GM12878 (cell line): ENCODE measurements at regions not wholly inside any gene's neighbourhood (a gene's known extent, or its start where the extent isn't known, plus 50 kb on each side); places are given as distances from the start of the nearest gene placed in this dataset.
A peak's percentile ranks its signal among the peaks of the same experiment; 100 is the strongest.

Experiments used
- ASH2L ChIP-seq: fragments of 300-600, 200-600 bp; sonication (generic); IDR thresholded peaks from 2 replicates; pipeline ENCODE4 v1.6.1; 2017; ENCODE audit warnings: low read depth, mild to moderate bottlenecking, borderline replicate concordance
- BHLHE40 ChIP-seq, 2 experiments: fragments of 450-650 bp in 1 of 2; IDR thresholded peaks; 2 replicates each; pipeline ENCODE4 v1.6.1; 2011 to 2017; ENCODE audit warnings: low read depth in 2 of 2, borderline replicate concordance in 1 of 2, improper control_type of control experiment in 1 of 2, low read length in 1 of 2, mild to moderate bottlenecking in 1 of 2
- BRCA1 ChIP-seq: IDR thresholded peaks from 2 replicates; pipeline ENCODE4 v1.6.1; 2011; ENCODE audit warnings: low read depth, low read length, improper control_type of control experiment
- CBFB ChIP-seq: IDR thresholded peaks from 2 replicates; pipeline ENCODE4 v1.6.1; 2016; ENCODE audit warnings: antibody characterized with exemption, low read depth
- CREB1 ChIP-seq: IDR thresholded peaks from 2 replicates; pipeline ENCODE4 v1.6.1; 2012; ENCODE audit warnings: low read depth, mild to moderate bottlenecking, inconsistent platforms
- EP300 ChIP-seq, 2 experiments: fragments of 150-350 bp in 1 of 2; IDR thresholded peaks; 2 replicates each; pipeline ENCODE4 v1.6.1; 2011 to 2012; ENCODE audit warnings: low read depth in 2 of 2, low read length in 2 of 2, borderline replicate concordance in 1 of 2, improper control_type of control experiment in 1 of 2, inconsistent platforms in 1 of 2; ENCODE audit not compliant: control insufficient read depth in 1 of 2
- HDAC6 ChIP-seq: fragments of 200-600 bp; sonication (generic); IDR thresholded peaks from one replicate; pipeline ENCODE4 v1.8.0; 2017; ENCODE audit warnings: antibody characterized with exemption; ENCODE audit not compliant: unreplicated experiment
- IKZF1 ChIP-seq: fragments of 450-650 bp; conservative IDR thresholded peaks from 2 replicates; pipeline ENCODE4 v1.6.1; 2017; ENCODE audit warnings: antibody characterized with exemption, mild to moderate bottlenecking
- KDM1A ChIP-seq: fragments of 200-600 bp; sonication (generic); IDR thresholded peaks from 2 replicates; pipeline ENCODE4 v1.6.1; 2016; ENCODE audit warnings: borderline replicate concordance
- NFYA ChIP-seq: IDR thresholded peaks from 2 replicates; pipeline ENCODE4 v1.6.1; 2011; ENCODE audit warnings: low read depth, mild to moderate bottlenecking, low read length, improper control_type of control experiment, borderline replicate concordance
- SIN3A ChIP-seq: IDR thresholded peaks from 2 replicates; pipeline ENCODE4 v1.6.1; 2012; ENCODE audit warnings: low read depth, low read length, improper control_type of control experiment
- SMC3 ChIP-seq: IDR thresholded peaks from 2 replicates; pipeline ENCODE4 v1.6.1; 2011; ENCODE audit warnings: low read length, improper control_type of control experiment, borderline replicate concordance
- SP1 ChIP-seq: IDR thresholded peaks from one replicate; pipeline ENCODE4 v1.6.1; 2011; ENCODE audit warnings: low read depth, low read length
- SPI1 ChIP-seq: IDR thresholded peaks from 2 replicates; pipeline ENCODE4 v1.6.1; 2011; ENCODE audit warnings: low read depth, mild to moderate bottlenecking, low read length, moderate library complexity, borderline replicate concordance; ENCODE audit not compliant: insufficient read depth
- ZBED1 ChIP-seq: IDR thresholded peaks from 2 replicates; pipeline ENCODE4 v1.6.1; 2016; ENCODE audit warnings: borderline replicate concordance
- ZNF622 ChIP-seq: fragments of 450-650 bp; IDR thresholded peaks from 2 replicates; pipeline ENCODE4 v1.6.1; 2017; ENCODE audit warnings: mild to moderate bottlenecking, inconsistent platforms
- TF ChIP-seq, protein P1 (sequence below): fragments of 450-650 bp; IDR thresholded peaks from 2 replicates; pipeline ENCODE4 v1.6.1; 2018; ENCODE audit warnings: mild to moderate bottlenecking, low read depth, moderate library complexity; ENCODE audit not compliant: partially characterized antibody
- TF ChIP-seq, protein P2 (sequence below): IDR thresholded peaks from 2 replicates; pipeline ENCODE4 v1.6.1; 2012; ENCODE audit warnings: low read length, inconsistent platforms
- TF ChIP-seq, protein P3 (sequence below): fragments of 450-650 bp; IDR thresholded peaks from 2 replicates; pipeline ENCODE4 v1.6.1; 2017; ENCODE audit warnings: mild to moderate bottlenecking, low read depth, inconsistent platforms; ENCODE audit not compliant: poor library complexity, severe bottlenecking
- TF ChIP-seq, protein P4 (sequence below): fragments of 450-650 bp; IDR thresholded peaks from 2 replicates; pipeline ENCODE4 v1.6.1; 2017; ENCODE audit warnings: mild to moderate bottlenecking

DNA sequence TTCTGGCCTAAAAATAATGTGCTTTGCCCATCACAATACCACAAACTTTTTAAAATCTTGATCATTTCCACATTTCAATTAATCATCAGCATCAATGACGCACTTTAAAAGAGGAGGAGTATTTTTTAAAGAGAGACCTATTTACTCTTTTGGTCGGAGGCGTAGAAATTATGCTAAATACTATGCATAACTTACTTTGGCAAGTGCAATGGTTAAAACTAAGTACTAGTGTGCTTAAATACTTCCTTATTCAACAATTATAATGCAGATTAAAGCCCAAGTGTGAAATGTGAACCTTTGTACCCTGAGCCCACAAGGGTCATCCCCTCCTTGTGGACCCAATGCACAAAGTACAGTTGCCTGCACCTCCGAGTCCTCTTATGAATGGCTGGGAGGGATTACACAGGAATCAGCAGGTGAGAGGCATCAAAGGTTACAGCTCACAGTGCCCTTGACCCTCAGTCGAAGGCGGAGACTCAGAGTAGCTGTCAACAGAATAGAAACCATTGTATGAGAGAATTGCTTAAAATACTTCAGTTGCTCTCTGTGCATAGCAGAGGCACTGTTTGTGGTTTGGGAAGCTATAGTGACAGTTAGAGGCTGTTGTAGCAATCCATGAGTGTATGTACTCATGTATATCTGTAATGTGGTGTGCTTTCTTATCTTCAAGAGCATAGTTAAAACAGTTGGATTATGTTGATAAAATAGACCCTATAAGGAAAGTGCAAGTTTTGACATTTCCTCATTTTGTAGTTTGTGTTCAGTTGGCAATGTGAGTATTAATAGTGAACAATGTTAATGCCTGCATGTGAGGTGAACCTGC is 151.7 kb upstream of the ITGA4 start (continued):
- TF ChIP-seq, protein P1, sequence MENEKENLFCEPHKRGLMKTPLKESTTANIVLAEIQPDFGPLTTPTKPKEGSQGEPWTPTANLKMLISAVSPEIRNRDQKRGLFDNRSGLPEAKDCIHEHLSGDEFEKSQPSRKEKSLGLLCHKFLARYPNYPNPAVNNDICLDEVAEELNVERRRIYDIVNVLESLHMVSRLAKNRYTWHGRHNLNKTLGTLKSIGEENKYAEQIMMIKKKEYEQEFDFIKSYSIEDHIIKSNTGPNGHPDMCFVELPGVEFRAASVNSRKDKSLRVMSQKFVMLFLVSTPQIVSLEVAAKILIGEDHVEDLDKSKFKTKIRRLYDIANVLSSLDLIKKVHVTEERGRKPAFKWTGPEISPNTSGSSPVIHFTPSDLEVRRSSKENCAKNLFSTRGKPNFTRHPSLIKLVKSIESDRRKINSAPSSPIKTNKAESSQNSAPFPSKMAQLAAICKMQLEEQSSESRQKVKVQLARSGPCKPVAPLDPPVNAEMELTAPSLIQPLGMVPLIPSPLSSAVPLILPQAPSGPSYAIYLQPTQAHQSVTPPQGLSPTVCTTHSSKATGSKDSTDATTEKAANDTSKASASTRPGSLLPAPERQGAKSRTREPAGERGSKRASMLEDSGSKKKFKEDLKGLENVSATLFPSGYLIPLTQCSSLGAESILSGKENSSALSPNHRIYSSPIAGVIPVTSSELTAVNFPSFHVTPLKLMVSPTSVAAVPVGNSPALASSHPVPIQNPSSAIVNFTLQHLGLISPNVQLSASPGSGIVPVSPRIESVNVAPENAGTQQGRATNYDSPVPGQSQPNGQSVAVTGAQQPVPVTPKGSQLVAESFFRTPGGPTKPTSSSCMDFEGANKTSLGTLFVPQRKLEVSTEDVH: no peak
- TF ChIP-seq SPI1: 0 out of 2 replicates have a peak, but pooled peaks have one; percentile 12
- no peak for TF ChIP-seq ZNF622
- TF ChIP-seq ASH2L: no peak
- TF ChIP-seq ZBED1: peak; percentile 59; the same call in 1 of the 2 replicates
- peak in 1 of 2 experiments; percentile 78; a peak in 2 of 4 replicates for TF ChIP-seq BHLHE40 (IDR thresholded peaks at IDR 0.05; ENCODE audit: borderline replicate concordance in 1 of 2, low read depth in 2 of 2, low read length in 1 of 2)
- no peak for TF ChIP-seq BRCA1
- no peak for TF ChIP-seq SIN3A
- TF ChIP-seq CBFB: peak; percentile 89; the same call in 1 of the 2 replicates
- peak; percentile 46; the same call in 1 of the 2 replicates for TF ChIP-seq CREB1
- 0 out of 2 replicates have a peak, but pooled peaks have one; percentile 15 for TF ChIP-seq SMC3
- TF ChIP-seq, protein P2, sequence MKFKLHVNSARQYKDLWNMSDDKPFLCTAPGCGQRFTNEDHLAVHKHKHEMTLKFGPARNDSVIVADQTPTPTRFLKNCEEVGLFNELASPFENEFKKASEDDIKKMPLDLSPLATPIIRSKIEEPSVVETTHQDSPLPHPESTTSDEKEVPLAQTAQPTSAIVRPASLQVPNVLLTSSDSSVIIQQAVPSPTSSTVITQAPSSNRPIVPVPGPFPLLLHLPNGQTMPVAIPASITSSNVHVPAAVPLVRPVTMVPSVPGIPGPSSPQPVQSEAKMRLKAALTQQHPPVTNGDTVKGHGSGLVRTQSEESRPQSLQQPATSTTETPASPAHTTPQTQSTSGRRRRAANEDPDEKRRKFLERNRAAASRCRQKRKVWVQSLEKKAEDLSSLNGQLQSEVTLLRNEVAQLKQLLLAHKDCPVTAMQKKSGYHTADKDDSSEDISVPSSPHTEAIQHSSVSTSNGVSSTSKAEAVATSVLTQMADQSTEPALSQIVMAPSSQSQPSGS: peak; percentile 90
- no peak for TF ChIP-seq KDM1A
- TF ChIP-seq HDAC6: no peak
- TF ChIP-seq IKZF1: peak; percentile 89
- TF ChIP-seq, protein P3, sequence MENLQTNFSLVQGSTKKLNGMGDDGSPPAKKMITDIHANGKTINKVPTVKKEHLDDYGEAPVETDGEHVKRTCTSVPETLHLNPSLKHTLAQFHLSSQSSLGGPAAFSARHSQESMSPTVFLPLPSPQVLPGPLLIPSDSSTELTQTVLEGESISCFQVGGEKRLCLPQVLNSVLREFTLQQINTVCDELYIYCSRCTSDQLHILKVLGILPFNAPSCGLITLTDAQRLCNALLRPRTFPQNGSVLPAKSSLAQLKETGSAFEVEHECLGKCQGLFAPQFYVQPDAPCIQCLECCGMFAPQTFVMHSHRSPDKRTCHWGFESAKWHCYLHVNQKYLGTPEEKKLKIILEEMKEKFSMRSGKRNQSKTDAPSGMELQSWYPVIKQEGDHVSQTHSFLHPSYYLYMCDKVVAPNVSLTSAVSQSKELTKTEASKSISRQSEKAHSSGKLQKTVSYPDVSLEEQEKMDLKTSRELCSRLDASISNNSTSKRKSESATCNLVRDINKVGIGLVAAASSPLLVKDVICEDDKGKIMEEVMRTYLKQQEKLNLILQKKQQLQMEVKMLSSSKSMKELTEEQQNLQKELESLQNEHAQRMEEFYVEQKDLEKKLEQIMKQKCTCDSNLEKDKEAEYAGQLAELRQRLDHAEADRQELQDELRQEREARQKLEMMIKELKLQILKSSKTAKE: peak; percentile 56
- TF ChIP-seq SP1: peak; percentile 51
- TF ChIP-seq EP300 (IDR thresholded peaks at IDR 0.05; ENCODE audit: borderline replicate concordance in 1 of 2, control insufficient read depth in 1 of 2, low read depth in 2 of 2, low read length in 2 of 2): peak; percentile 16 to 82; a peak in 3 of 4 replicates
- no peak for TF ChIP-seq NFYA
- TF ChIP-seq, protein P4, sequence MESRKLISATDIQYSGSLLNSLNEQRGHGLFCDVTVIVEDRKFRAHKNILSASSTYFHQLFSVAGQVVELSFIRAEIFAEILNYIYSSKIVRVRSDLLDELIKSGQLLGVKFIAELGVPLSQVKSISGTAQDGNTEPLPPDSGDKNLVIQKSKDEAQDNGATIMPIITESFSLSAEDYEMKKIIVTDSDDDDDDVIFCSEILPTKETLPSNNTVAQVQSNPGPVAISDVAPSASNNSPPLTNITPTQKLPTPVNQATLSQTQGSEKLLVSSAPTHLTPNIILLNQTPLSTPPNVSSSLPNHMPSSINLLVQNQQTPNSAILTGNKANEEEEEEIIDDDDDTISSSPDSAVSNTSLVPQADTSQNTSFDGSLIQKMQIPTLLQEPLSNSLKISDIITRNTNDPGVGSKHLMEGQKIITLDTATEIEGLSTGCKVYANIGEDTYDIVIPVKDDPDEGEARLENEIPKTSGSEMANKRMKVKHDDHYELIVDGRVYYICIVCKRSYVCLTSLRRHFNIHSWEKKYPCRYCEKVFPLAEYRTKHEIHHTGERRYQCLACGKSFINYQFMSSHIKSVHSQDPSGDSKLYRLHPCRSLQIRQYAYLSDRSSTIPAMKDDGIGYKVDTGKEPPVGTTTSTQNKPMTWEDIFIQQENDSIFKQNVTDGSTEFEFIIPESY: no peak
